NCI-H69 (cell line): ENCODE measurements at regions not wholly inside any gene's neighbourhood (a gene's known extent, or its start where the extent isn't known, plus 50 kb on each side); places are given as distances from the start of the nearest gene placed in this dataset.

Source experiments
- DNase-seq: peaks from one replicate; lab custom pipeline; 2025; lab: John Stamatoyannopoulos, UW

GRCh38 chr2:3960106-3960505 lies 256.7 kb downstream of the DCDC2C start:
- no peak for DNase-seq

- DNase-seq: no peak
Measured at GRCh38 chr2:3962719-3963118, 259.3 kb downstream of the DCDC2C start.

GRCh38 chr2:3965211-3965610 lies 261.8 kb downstream of the DCDC2C start:
- DNase-seq: no peak

- no peak for DNase-seq
Measured at GRCh38 chr2:3965953-3966352, 262.6 kb downstream of the DCDC2C start.

DNA sequence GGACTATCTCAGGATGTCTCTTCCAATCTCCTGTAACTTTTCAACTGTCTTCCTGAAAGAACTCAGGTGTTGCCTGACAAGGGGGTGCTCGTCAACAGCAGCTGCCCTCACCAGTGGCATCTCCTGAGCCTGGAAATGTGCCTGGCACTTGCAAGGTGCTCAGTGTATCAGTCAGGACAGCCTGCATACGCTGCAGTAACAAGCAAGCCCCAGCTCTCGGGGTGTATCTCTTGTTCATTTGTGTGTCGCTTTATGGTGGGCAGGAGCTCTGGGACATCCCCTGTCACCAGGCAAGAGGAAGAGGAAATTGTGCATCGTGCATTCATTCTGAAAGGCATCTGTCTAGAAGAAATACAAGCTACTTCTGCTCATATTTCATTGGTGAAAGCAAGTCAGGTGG lies 263.1 kb downstream of the DCDC2C start:
- no peak for DNase-seq

- DNase-seq: no peak
Measured at GRCh38 chr2:3968736-3969135, 265.4 kb downstream of the DCDC2C start.

DNA sequence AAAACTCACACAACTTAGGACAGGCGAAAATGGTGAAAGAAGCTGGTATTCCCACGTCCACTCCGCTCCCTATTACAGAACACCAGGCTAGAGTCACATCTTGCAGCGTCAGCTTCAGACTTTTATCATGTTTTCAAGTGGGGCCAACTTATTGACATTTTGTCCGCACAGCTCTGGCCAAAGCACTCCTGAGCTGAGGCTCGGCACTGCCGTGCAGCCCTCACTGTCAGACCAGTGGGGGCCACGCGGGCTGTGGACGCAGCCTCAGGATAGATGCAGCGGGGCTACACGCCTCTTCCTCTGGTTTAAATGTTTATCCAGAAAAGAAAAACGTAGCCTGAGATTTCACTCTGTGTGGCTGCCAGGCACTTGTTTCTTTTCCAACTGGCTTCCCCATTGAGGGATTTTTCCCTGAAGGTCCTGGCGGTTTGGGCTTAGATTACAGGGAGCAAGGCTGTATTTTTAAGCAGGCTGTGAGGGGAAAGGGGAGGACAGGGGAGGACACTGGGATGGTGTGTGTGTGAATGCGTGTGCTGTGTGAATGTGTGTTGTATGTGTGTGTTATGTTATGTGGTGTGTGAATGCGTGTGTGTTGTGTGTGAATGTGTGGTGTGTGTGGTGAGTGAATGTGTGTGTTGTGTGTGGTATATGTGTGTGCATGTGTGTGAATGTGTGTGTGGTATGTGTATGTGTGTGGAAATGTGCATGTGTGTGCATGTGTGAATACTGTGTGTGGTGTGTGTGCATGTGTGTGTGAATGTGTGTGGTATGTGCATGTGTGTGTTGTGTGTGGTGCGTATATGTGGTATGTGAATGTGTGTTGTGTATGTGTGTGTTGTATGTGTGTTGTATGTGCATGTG lies 267.6 kb downstream of the DCDC2C start:
- no peak for DNase-seq

- no peak for DNase-seq
Measured at GRCh38 chr2:3971652-3972192, 268.3 kb downstream of the DCDC2C start.

- no peak for DNase-seq
Measured at GRCh38 chr2:3972377-3972776, 269.0 kb downstream of the DCDC2C start.

DNA sequence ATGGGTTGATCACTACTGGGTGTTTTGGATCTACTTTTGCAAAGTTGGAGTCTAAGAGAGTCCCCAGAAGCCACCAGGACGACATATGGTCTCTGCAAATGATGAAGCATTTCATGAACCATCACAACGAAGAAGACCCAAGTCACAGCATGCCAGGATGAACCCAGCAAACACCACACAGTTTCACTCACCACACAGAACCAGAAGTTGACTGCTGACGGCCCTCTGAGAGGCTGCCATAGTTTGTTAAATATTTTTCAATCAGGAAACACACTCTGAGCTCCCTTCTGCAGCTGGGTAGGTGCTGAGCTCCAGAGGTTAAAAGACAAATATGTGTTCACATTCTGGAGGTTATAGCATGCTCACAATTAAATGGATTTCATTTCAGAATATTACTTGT lies 271.4 kb downstream of the DCDC2C start:
- DNase-seq: no peak

DNA sequence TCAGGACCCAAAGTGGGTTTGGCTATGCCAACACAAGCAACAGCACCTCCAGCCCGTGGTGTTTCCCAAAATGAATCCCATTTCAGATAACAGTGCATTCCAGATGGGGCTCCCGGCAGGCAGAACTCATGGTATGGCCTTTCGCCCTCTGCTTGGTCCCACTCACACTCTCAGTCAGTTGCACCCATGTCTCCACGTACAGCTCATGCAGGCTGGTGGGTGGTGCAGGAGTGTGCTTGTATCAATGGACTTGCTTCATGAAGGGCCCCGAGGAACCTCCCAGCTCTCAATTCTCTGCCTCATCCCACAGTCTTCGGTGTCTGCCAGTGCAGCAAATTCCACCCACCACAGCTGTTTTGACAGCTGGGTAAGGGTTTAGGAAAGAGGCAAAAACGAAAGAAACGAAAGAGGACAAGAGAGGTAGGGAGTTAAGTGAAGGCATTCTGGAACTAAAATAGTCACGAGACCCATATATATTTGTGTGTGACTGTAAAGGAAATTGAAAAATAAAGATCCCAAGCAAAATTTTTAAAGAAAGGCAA lies 278.1 kb downstream of the DCDC2C start:
- DNase-seq: no peak

DNA sequence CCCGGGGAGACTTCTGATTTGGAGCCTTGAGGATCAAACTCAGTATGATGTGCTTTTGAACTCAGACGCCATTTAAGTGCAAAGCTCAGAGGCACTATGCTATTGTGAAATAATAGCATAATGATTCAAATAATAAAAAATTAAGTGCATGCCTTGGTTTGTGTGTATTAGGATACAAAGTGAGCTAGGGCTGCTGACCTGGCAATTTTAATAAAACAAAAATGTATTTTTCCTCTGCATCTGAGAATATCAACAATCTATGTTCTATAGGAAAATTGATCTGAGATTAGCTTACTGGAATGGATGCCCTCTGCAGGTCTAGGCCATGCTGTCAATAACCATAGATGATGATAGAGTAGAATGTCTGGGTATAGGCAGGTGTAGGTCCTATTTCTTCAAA lies 278.8 kb downstream of the DCDC2C start:
- DNase-seq: no peak

- no peak for DNase-seq
Measured at GRCh38 chr2:3986063-3986462, 282.7 kb downstream of the DCDC2C start.

GRCh38 chr2:3986530-3987258 lies 283.3 kb downstream of the DCDC2C start:
- DNase-seq: no peak

DNA sequence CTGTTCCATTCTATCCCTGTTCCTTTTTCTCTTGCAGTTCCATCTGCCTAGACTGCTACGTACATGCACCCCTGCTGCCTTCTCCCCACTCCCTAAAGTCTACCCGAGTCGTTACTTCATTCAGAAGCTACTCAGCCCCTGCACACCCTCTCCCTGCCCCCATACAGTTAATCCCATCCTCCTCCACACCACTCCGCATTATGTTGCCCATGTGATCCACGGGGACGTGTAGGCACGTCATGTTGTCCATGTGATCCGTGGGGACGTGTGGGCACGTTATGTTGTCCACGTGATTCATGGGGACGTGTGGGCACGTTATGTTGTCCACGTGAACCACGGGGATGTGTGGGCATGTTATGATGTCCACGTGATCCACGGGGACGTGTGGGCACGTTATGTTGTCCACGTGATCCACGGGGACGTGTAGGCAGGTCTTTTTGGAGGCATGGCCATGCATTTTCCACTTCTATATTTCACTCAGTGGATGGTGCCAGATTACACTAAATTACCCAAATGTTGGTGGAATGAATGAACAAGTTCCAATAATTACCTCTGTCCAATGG lies 299.5 kb downstream of the DCDC2C start:
- DNase-seq: no peak

- DNase-seq: no peak
Measured at GRCh38 chr2:4012197-4012596, 308.8 kb downstream of the DCDC2C start.

- no peak for DNase-seq
Measured at GRCh38 chr2:4018535-4018934, 315.2 kb downstream of the DCDC2C start.

DNA sequence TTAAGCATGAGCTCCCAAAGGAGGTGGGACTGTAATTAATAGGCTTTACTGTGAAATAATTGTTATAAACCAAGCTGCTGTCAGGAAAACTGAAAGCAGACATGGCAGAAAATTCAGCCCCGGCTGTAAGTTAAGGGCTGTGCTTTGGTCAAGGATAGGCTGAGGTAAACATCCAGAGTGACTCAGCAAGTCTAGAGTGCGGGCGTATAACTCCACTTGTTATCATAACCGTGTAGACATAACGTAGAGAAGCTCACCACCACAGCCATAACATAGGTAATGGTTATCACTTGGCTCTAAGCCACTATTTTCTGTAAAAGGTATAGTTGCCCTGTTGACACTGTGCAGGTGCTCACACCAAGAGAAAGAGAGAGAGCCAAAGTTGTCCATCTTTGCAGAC lies 316.8 kb downstream of the DCDC2C start:
- DNase-seq: peak; percentile 65

GRCh38 chr2:4020649-4021048 lies 317.3 kb downstream of the DCDC2C start:
- no peak for DNase-seq

- no peak for DNase-seq
Measured at GRCh38 chr2:4024605-4025004, 321.2 kb downstream of the DCDC2C start.

DNA sequence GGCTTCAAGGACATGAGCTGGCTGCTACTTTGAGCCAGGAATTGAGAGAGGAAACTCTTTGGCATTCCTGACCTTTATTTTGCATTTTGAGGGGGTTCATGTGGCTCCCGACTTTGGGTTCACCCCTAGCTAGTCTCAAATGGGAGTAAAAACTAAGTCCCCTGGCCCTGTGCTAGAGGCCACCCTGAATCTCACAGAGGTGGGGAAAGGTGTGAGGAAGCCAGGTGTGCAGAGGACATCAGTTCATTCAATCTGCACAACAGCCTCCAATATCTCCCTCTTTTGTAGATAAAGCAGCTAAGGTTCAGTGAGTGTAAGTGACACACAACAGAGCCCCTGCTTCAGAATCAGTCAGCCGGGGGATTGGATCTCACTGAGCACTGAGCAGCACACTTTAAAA lies 325.7 kb downstream of the DCDC2C start:
- no peak for DNase-seq

DNA sequence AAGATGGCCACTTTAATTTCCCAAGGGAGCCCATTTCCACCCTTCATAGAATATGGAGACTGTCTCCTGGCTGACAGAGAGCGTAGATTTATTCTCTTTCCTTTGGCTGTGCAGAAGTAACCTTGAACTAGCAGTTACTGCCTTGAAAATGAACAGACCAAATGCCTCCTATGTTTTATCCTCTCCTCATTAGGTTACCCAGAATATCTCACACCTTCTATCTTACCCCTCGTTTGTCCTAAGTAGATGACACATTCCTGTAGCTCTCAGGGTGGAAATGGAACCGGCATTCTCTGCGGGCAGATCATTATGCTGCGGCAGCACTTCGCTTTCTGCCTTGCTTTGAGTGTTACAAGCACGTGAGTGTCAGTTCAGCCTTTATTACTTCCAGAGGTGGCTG lies 336.5 kb downstream of the DCDC2C start:
- DNase-seq: no peak
